ENCODE measurements at regions not wholly inside any gene's neighbourhood (a gene's known extent, or its start where the extent isn't known, plus 50 kb on each side); places are given as distances from the start of the nearest gene placed in this dataset.

- no peak overlapping the region for H3K4me3 ChIP-seq (ENCODE audit: low read depth, low read length)
- no peak for TF ChIP-seq ZNF133 (tag by site-specific recombination; IDR thresholded peaks at IDR 0.05)
- no peak for TF ChIP-seq ZNF677 (tag by site-specific recombination; IDR thresholded peaks at IDR 0.05)
- TF ChIP-seq ZNF148 (tag by site-specific recombination; IDR thresholded peaks at IDR 0.05; ENCODE audit: borderline replicate concordance) = no peak
- no peak for TF ChIP-seq ZBTB17 (tag by site-specific recombination; IDR thresholded peaks at IDR 0.05)
- TF ChIP-seq PRDM4 (tag by site-specific recombination; IDR thresholded peaks at IDR 0.05) = no peak
- TF ChIP-seq KLF1 (tag by site-specific recombination; IDR thresholded peaks at IDR 0.05) = no peak
- TF ChIP-seq ZNF394 (tag by site-specific recombination; IDR thresholded peaks at IDR 0.05; ENCODE audit: borderline replicate concordance) = no peak
- TF ChIP-seq ZNF114 (tag by site-specific recombination; IDR thresholded peaks at IDR 0.05) = no peak
- H3K4me1 ChIP-seq (ENCODE audit: control insufficient read depth, insufficient read depth, low read length) = no peaks in the 10 kb centered on the region
- H3K27ac ChIP-seq (ENCODE audit: extremely low read depth, low read depth, low read length) = no peak overlapping the region
- CTCF ChIA-PET = no interaction called here
- H3K36me3 ChIP-seq (ENCODE audit: control insufficient read depth in 2 of 2, insufficient read depth in 1 of 2, low read length in 2 of 2) = no peaks in the 10 kb centered on the region
- POLR2A ChIA-PET = no interaction called here
- no peaks in the 10 kb centered on the region for H3K9me3 ChIP-seq (ENCODE audit: control insufficient read depth, insufficient read depth, low read depth, low read length)
These were observed 161.1 kb downstream of the TRIML1 start for GRCh38 chr4:188300385-188300784.

- ChIA-PET CTCF (no interaction called here), POLR2A (no interaction called here)
- H3K36me3 ChIP-seq (ENCODE audit: control insufficient read depth in 2 of 2, insufficient read depth in 1 of 2, low read length in 2 of 2) = no peaks in the 10 kb centered on the region
These were observed 166.4 kb downstream of the TRIML1 start for GRCh38 chr4:188305690-188306089.

More at GRCh38 chr4:188305690-188306089, 166.4 kb downstream of the TRIML1 start:
- H3K9me3 ChIP-seq (ENCODE audit: control insufficient read depth, insufficient read depth, low read depth, low read length) = no peaks in the 10 kb centered on the region
- no peaks in the 10 kb centered on the region for H3K4me1 ChIP-seq (ENCODE audit: control insufficient read depth, insufficient read depth, low read length)
- H3K4me3 ChIP-seq (ENCODE audit: low read depth, low read length) = no peak overlapping the region
- H3K27ac ChIP-seq (ENCODE audit: extremely low read depth, low read depth, low read length) = no peak overlapping the region
- TF ChIP-seq ZFP41 (tag by site-specific recombination; IDR thresholded peaks at IDR 0.05; ENCODE audit: borderline replicate concordance) = no peak
- no peak for TF ChIP-seq GFI1B (tag by site-specific recombination; IDR thresholded peaks at IDR 0.05)
- no peak for TF ChIP-seq ZNF626 (tag by site-specific recombination; IDR thresholded peaks at IDR 0.05)
- TF ChIP-seq ZBTB10 (tag by site-specific recombination; IDR thresholded peaks at IDR 0.05) = no peak
- TF ChIP-seq SALL2 (tag by site-specific recombination; IDR thresholded peaks at IDR 0.05; ENCODE audit: borderline replicate concordance) = no peak
- no peak for TF ChIP-seq ZNF202 (tag by site-specific recombination; IDR thresholded peaks at IDR 0.05; ENCODE audit: borderline replicate concordance)
- no peak for TF ChIP-seq REPIN1 (tag by site-specific recombination; IDR thresholded peaks at IDR 0.05; ENCODE audit: low read depth)
- no peak for TF ChIP-seq ZNF571 (tag by site-specific recombination; IDR thresholded peaks at IDR 0.05)
- TF ChIP-seq HOXA7 (CRISPR knock-in tag; IDR thresholded peaks at IDR 0.05; ENCODE audit: borderline replicate concordance) = no peak
- no peak for TF ChIP-seq ZNF24 (tag by site-specific recombination; IDR thresholded peaks at IDR 0.05)
- no peak for TF ChIP-seq ZNF112 (tag by site-specific recombination; IDR thresholded peaks at IDR 0.05)
- TF ChIP-seq ZNF184 (tag by site-specific recombination; IDR thresholded peaks at IDR 0.05) = no peak
- no peak for TF ChIP-seq ZNF175 (tag by site-specific recombination; IDR thresholded peaks at IDR 0.05)
- TF ChIP-seq ZSCAN16 (tag by site-specific recombination; IDR thresholded peaks at IDR 0.05) = no peak
- TF ChIP-seq BCL11A (tag by site-specific recombination; IDR thresholded peaks at IDR 0.05; ENCODE audit: low read depth) = no peak
- TF ChIP-seq EGR2 (tag by site-specific recombination; IDR thresholded peaks at IDR 0.05; ENCODE audit: low read depth) = no peak
